ES-I3 (cell line): ENCODE measurements at regions not wholly inside any gene's neighbourhood (a gene's known extent, or its start where the extent isn't known, plus 50 kb on each side); places are given as distances from the start of the nearest gene placed in this dataset.

Experiments
- H3K36me3 ChIP-seq: 2 replicates; pipeline ENCODE4 v1.6.1; 2013; ENCODE audit warnings: mild to moderate bottlenecking, low read length, control low read depth, moderate library complexity; ENCODE audit not compliant: insufficient read depth
- H3K4me1 ChIP-seq: 2 replicates; pipeline ENCODE4 v1.6.1; 2013; ENCODE audit warnings: mild to moderate bottlenecking, control low read depth, low read length; ENCODE audit not compliant: insufficient read depth
- H3K9ac ChIP-seq: 2 replicates; pipeline ENCODE4 v1.6.1; 2013; ENCODE audit warnings: low read depth, mild to moderate bottlenecking, low read length, moderate library complexity
- H3K9me3 ChIP-seq: 2 replicates; pipeline ENCODE4 v1.6.1; 2013; ENCODE audit warnings: mild to moderate bottlenecking, low read length, moderate library complexity; ENCODE audit not compliant: control insufficient read depth, insufficient read depth

GRCh38 chr4:73001885-73002284 lies 67.6 kb downstream of the COX18 start:
- H3K9ac ChIP-seq, result no peak overlapping the region
- H3K9me3 ChIP-seq, result no peaks in the 10 kb centered on the region
- H3K36me3 ChIP-seq, result no peaks in the 10 kb centered on the region
- no peaks in the 10 kb centered on the region; the same call in 1 of the 2 replicates for H3K4me1 ChIP-seq

GRCh38 chr4:72997409-72997808 lies 72.1 kb downstream of the COX18 start:
- H3K4me1 ChIP-seq, result peaks cover 3% of the 10 kb centered on the region; the same call in 1 of the 2 replicates

GRCh38 chr4:72994670-72995069 lies 74.8 kb downstream of the COX18 start:
- Histone ChIP-seq H3K9me3 (no peaks in the 10 kb centered on the region), H3K4me1 (0 out of 2 replicates have a peak, but pooled peaks cover 3% of the 10 kb centered on the region), H3K36me3 (no peaks in the 10 kb centered on the region), H3K9ac (no peak overlapping the region)

More at GRCh38 chr4:72997409-72997808, 72.1 kb downstream of the COX18 start:
- no peaks in the 10 kb centered on the region for H3K9me3 ChIP-seq
- H3K36me3 ChIP-seq, result no peaks in the 10 kb centered on the region
- no peak overlapping the region for H3K9ac ChIP-seq

GRCh38 chr4:72993876-72994275 lies 75.6 kb downstream of the COX18 start:
- Histone ChIP-seq H3K36me3 (no peaks in the 10 kb centered on the region), H3K4me1 (0 out of 2 replicates have a peak, but pooled peaks cover 3% of the 10 kb centered on the region), H3K9ac (no peak overlapping the region), H3K9me3 (no peaks in the 10 kb centered on the region)

- Histone ChIP-seq H3K9ac (no peak overlapping the region), H3K36me3 (no peaks in the 10 kb centered on the region), H3K9me3 (no peaks in the 10 kb centered on the region), H3K4me1 (0 out of 2 replicates have a peak, but pooled peaks cover 3% of the 10 kb centered on the region)
Measured at GRCh38 chr4:72991873-72992272, 77.6 kb downstream of the COX18 start.

- Histone ChIP-seq H3K36me3 (no peaks in the 10 kb centered on the region), H3K9me3 (no peaks in the 10 kb centered on the region), H3K9ac (no peak overlapping the region)
Measured at GRCh38 chr4:72987741-72988729, 81.5 kb downstream of the COX18 start.

GRCh38 chr4:72984351-72984750 lies 85.2 kb downstream of the COX18 start:
- no peaks in the 10 kb centered on the region for H3K9me3 ChIP-seq
- no peak overlapping the region for H3K9ac ChIP-seq
- peaks cover 16% of the 10 kb centered on the region for H3K4me1 ChIP-seq
- no peaks in the 10 kb centered on the region for H3K36me3 ChIP-seq

More at GRCh38 chr4:72987741-72988729, 81.5 kb downstream of the COX18 start:
- peaks cover 16% of the 10 kb centered on the region for H3K4me1 ChIP-seq

GRCh38 chr4:72983709-72984108 lies 85.8 kb downstream of the COX18 start:
- Histone ChIP-seq H3K36me3 (no peaks in the 10 kb centered on the region), H3K9me3 (no peaks in the 10 kb centered on the region), H3K4me1 (peaks cover 16% of the 10 kb centered on the region), H3K9ac (no peak overlapping the region)

GRCh38 chr4:72977936-72978485 lies 91.5 kb downstream of the COX18 start:
- no peaks in the 10 kb centered on the region for H3K4me1 ChIP-seq
- H3K9ac ChIP-seq, result no peak overlapping the region
- H3K36me3 ChIP-seq, result no peaks in the 10 kb centered on the region
- no peaks in the 10 kb centered on the region for H3K9me3 ChIP-seq

GRCh38 chr4:72975488-72975784 lies 94.1 kb downstream of the COX18 start:
- no peak overlapping the region for H3K9ac ChIP-seq
- no peaks in the 10 kb centered on the region for H3K36me3 ChIP-seq
- no peaks in the 10 kb centered on the region for H3K4me1 ChIP-seq
- H3K9me3 ChIP-seq, result no peaks in the 10 kb centered on the region; the same call in 1 of the 2 replicates

- no peaks in the 10 kb centered on the region for H3K4me1 ChIP-seq
- no peak overlapping the region for H3K9ac ChIP-seq
- H3K36me3 ChIP-seq, result no peaks in the 10 kb centered on the region
- no peaks in the 10 kb centered on the region; the same call in 1 of the 2 replicates for H3K9me3 ChIP-seq
Measured at GRCh38 chr4:72974694-72975487, 94.6 kb downstream of the COX18 start.

GRCh38 chr4:72971572-72971971 lies 97.9 kb downstream of the COX18 start:
- no peaks in the 10 kb centered on the region; the same call in 1 of the 2 replicates for H3K9me3 ChIP-seq
- no peaks in the 10 kb centered on the region for H3K36me3 ChIP-seq
- no peaks in the 10 kb centered on the region for H3K4me1 ChIP-seq
- no peak overlapping the region for H3K9ac ChIP-seq

GRCh38 chr4:72970756-72971155 lies 98.8 kb downstream of the COX18 start:
- no peak overlapping the region for H3K9ac ChIP-seq
- no peaks in the 10 kb centered on the region; the same call in 1 of the 2 replicates for H3K9me3 ChIP-seq
- H3K4me1 ChIP-seq, result no peaks in the 10 kb centered on the region
- H3K36me3 ChIP-seq, result no peaks in the 10 kb centered on the region

- Histone ChIP-seq H3K9ac (no peak overlapping the region), H3K36me3 (no peaks in the 10 kb centered on the region), H3K9me3 (no peaks in the 10 kb centered on the region; the same call in 1 of the 2 replicates), H3K4me1 (no peaks in the 10 kb centered on the region)
Measured at GRCh38 chr4:72969976-72970375, 99.5 kb downstream of the COX18 start.
